HEK293 (cell line): ENCODE measurements at regions not wholly inside any gene's neighbourhood (a gene's known extent, or its start where the extent isn't known, plus 50 kb on each side); places are given as distances from the start of the nearest gene placed in this dataset.

Experiments
- CTCF ChIA-PET: fragments of 350-600 bp; formaldehyde crosslinking; extraction: SDS; loops from one replicate; lab custom pipeline; 2021; ENCODE audit warnings: antibody characterized with exemption; lab: Yijun Ruan, JAX
- POLR2A ChIA-PET: fragments of 300-600 bp; formaldehyde crosslinking; extraction: SDS; loops from one replicate; lab custom pipeline; 2020; ENCODE audit warnings: antibody characterized with exemption, inconsistent platforms; lab: Yijun Ruan, JAX
- H3K27ac ChIP-seq: fragments of 200-500 bp; sonication (Bioruptor generic); 2 replicates; pipeline ENCODE4 v1.5.1; 2014; ENCODE audit warnings: low read depth, low read length, control low read depth, inconsistent platforms; ENCODE audit errors: extremely low read depth
- H3K36me3 ChIP-seq, 2 experiments: fragments of 200-500 bp in 1 of 2; sonication (Bioruptor generic) in 1 of 2; 1 replicate in 1 of 2; 2 replicates in 1 of 2; pipeline ENCODE4 v1.5.1; 2014 to 2017; ENCODE audit warnings: inconsistent platforms in 2 of 2, low read length in 2 of 2; ENCODE audit not compliant: control insufficient read depth in 2 of 2, insufficient read depth in 1 of 2
- H3K4me1 ChIP-seq: fragments of 200-500 bp; sonication (Bioruptor generic); 2 replicates; pipeline ENCODE4 v1.5.1; 2014; ENCODE audit warnings: mild to moderate bottlenecking, low read length, inconsistent platforms; ENCODE audit not compliant: control insufficient read depth, insufficient read depth
- H3K4me3 ChIP-seq: 2 replicates; pipeline ENCODE4 v1.5.1; 2011; ENCODE audit warnings: low read depth, mild to moderate bottlenecking, control low read depth, low read length, moderate library complexity
- H3K9me3 ChIP-seq: fragments of 200-500 bp; sonication (Bioruptor generic); 2 replicates; pipeline ENCODE4 v1.5.1; 2014; ENCODE audit warnings: low read depth, low read length, inconsistent platforms; ENCODE audit not compliant: control insufficient read depth, insufficient read depth
- BCL6B ChIP-seq: fragments of 450-650 bp; formaldehyde crosslinking; IDR thresholded peaks from 2 replicates; pipeline ENCODE4 v1.5.1; 2017; ENCODE audit warnings: missing biosample characterization, missing genetic modification characterization
- HOXC10 ChIP-seq: sonication (generic); formaldehyde crosslinking; IDR thresholded peaks from 2 replicates; pipeline ENCODE4 v1.8.1; 2023; ENCODE audit warnings: mild to moderate bottlenecking, missing genetic modification reagents
- HOXD13 ChIP-seq: sonication (generic); formaldehyde crosslinking; IDR thresholded peaks from 2 replicates; pipeline ENCODE4 v1.8.0; 2022; ENCODE audit warnings: missing genetic modification reagents, borderline replicate concordance
- PRDM10 ChIP-seq: fragments of 450-650 bp; formaldehyde crosslinking; IDR thresholded peaks from 2 replicates; pipeline ENCODE4 v1.5.1; 2016; ENCODE audit warnings: missing biosample characterization, missing genetic modification characterization
- SCRT1 ChIP-seq: fragments of 450-650 bp; formaldehyde crosslinking; IDR thresholded peaks from 2 replicates; pipeline ENCODE4 v1.5.1; 2016; ENCODE audit warnings: missing biosample characterization, missing genetic modification characterization, borderline replicate concordance
- ZFHX2 ChIP-seq: fragments of 450-650 bp; formaldehyde crosslinking; conservative IDR thresholded peaks from 2 replicates; pipeline ENCODE4 v1.5.1; 2016; ENCODE audit warnings: missing biosample characterization, missing genetic modification characterization
- ZNF16 ChIP-seq: fragments of 450-650 bp; formaldehyde crosslinking; IDR thresholded peaks from 2 replicates; pipeline ENCODE4 v1.5.1; 2016; ENCODE audit warnings: low read depth, missing biosample characterization, missing genetic modification characterization
- ZNF394 ChIP-seq: fragments of 450-650 bp; formaldehyde crosslinking; IDR thresholded peaks from 2 replicates; pipeline ENCODE4 v1.5.1; 2016; ENCODE audit warnings: missing biosample characterization, missing genetic modification characterization, mild to moderate bottlenecking, moderate library complexity, borderline replicate concordance
- ZNF513 ChIP-seq: fragments of 450-650 bp; IDR thresholded peaks from 2 replicates; pipeline ENCODE4 v1.5.1; 2018; ENCODE audit warnings: missing biosample characterization, missing genetic modification characterization
- ZNF561 ChIP-seq: fragments of 450-650 bp; IDR thresholded peaks from 2 replicates; pipeline ENCODE4 v1.5.1; 2018; ENCODE audit warnings: missing biosample characterization, missing genetic modification characterization, borderline replicate concordance
- ZNF571 ChIP-seq: fragments of 450-650 bp; formaldehyde crosslinking; IDR thresholded peaks from 2 replicates; pipeline ENCODE4 v1.5.0; 2017; ENCODE audit warnings: missing biosample characterization, missing genetic modification characterization
- ZNF585B ChIP-seq: fragments of 450-650 bp; formaldehyde crosslinking; IDR thresholded peaks from 2 replicates; pipeline ENCODE4 v1.5.1; 2016; ENCODE audit warnings: missing biosample characterization, missing genetic modification characterization
- ZNF600 ChIP-seq: fragments of 450-650 bp; formaldehyde crosslinking; IDR thresholded peaks from 2 replicates; pipeline ENCODE4 v1.5.1; 2016; ENCODE audit warnings: missing biosample characterization, missing genetic modification characterization
- ZNF837 ChIP-seq: fragments of 450-650 bp; formaldehyde crosslinking; IDR thresholded peaks from 2 replicates; pipeline ENCODE4 v1.5.1; 2016; ENCODE audit warnings: missing biosample characterization, missing genetic modification characterization
- ZSCAN4 ChIP-seq: fragments of 450-650 bp; formaldehyde crosslinking; IDR thresholded peaks from 2 replicates; pipeline ENCODE4 v1.5.1; 2017; ENCODE audit warnings: missing biosample characterization, missing genetic modification characterization
- ZXDB ChIP-seq: fragments of 450-650 bp; formaldehyde crosslinking; IDR thresholded peaks from 2 replicates; pipeline ENCODE4 v1.5.1; 2016; ENCODE audit warnings: missing biosample characterization, missing genetic modification characterization

- Histone ChIP-seq H3K27ac (no peak overlapping the region), H3K4me3 (no peak overlapping the region), H3K36me3 (no peaks in the 10 kb centered on the region), H3K9me3 (no peaks in the 10 kb centered on the region), H3K4me1 (no peaks in the 10 kb centered on the region)
- ChIA-PET POLR2A (no interaction called here), CTCF (no interaction called here)
- TF ChIP-seq ZNF571 (tag by site-specific recombination) = no peak
- no peak for TF ChIP-seq ZNF394
- no peak for TF ChIP-seq ZXDB
- no peak for TF ChIP-seq ZNF585B (tag by site-specific recombination)
- no peak for TF ChIP-seq HOXD13 (CRISPR knock-in tag)
- TF ChIP-seq ZSCAN4 (tag by site-specific recombination) = no peak
- no peak for TF ChIP-seq SCRT1 (tag by site-specific recombination)
- no peak for TF ChIP-seq ZNF513 (tag by site-specific recombination)
- no peak for TF ChIP-seq HOXC10 (CRISPR knock-in tag)
- no peak for TF ChIP-seq ZNF600 (tag by site-specific recombination)
- no peak for TF ChIP-seq ZNF16 (tag by site-specific recombination)
- TF ChIP-seq ZNF837 (tag by site-specific recombination) = no peak
Measured at GRCh38 chr5:24177821-24178220, 467.0 kb downstream of the CDH10 start.

GRCh38 chr5:24183981-24184380, 460.8 kb downstream of the CDH10 start:
- TF ChIP-seq BCL6B (tag by site-specific recombination) (no peak), ZFHX2 (tag by site-specific recombination) (no peak), ZNF561 (tag by site-specific recombination) (no peak), PRDM10 (no peak)
- CTCF ChIA-PET = no interaction called here
- H3K4me3 ChIP-seq = no peak overlapping the region
- no peaks in the 10 kb centered on the region for H3K36me3 ChIP-seq
- no peaks in the 10 kb centered on the region for H3K4me1 ChIP-seq
- H3K9me3 ChIP-seq = no peaks in the 10 kb centered on the region
- POLR2A ChIA-PET = no interaction called here
- no peak overlapping the region for H3K27ac ChIP-seq
